Skeletal muscle tissue (tissue), 3 donors: ENCODE measurements at regions not wholly inside any gene's neighbourhood (a gene's known extent, or its start where the extent isn't known, plus 50 kb on each side); places are given as distances from the start of the nearest gene placed in this dataset.

Experiments used
- H3K27ac ChIP-seq: one replicate; pipeline ENCODE4 v1.7.0; 2013; ENCODE audit warnings: mild to moderate bottlenecking, low read depth, low read length, inconsistent platforms
- H3K27me3 ChIP-seq, 3 donors: one replicate each; pipeline ENCODE4 v1.7.0; 2013; ENCODE audit warnings: low read length in 3 of 3; ENCODE audit not compliant: control insufficient read depth in 3 of 3, insufficient read depth in 3 of 3
- H3K36me3 ChIP-seq, 3 donors: one replicate each; pipeline ENCODE4 v1.7.0; 2013; ENCODE audit warnings: low read length in 3 of 3; ENCODE audit not compliant: control insufficient read depth in 3 of 3, insufficient read depth in 3 of 3
- H3K4me1 ChIP-seq, 3 donors: one replicate each; pipeline ENCODE4 v1.7.0; 2013; ENCODE audit warnings: low read length in 3 of 3, mild to moderate bottlenecking in 3 of 3; ENCODE audit not compliant: control insufficient read depth in 3 of 3, insufficient read depth in 3 of 3
- H3K4me3 ChIP-seq, 3 donors: one replicate each; pipeline ENCODE4 v1.7.0; 2013; ENCODE audit warnings: low read length in 3 of 3
- H3K9ac ChIP-seq, 3 donors: one replicate each; pipeline ENCODE4 v1.7.0; 2013; ENCODE audit warnings: low read length in 3 of 3, mild to moderate bottlenecking in 3 of 3, moderate library complexity in 2 of 3, low read depth in 1 of 3
- H3K9me3 ChIP-seq, 3 donors: one replicate each; pipeline ENCODE4 v1.7.0; 2013; ENCODE audit warnings: low read length in 3 of 3; ENCODE audit not compliant: control insufficient read depth in 3 of 3
- donor health status: Osteomylitis.

GRCh38 chr9:119559986-119560385, 190.8 kb upstream of the BRINP1 start:
- Histone ChIP-seq H3K4me3 (no peak overlapping the region), H3K27ac (no peak overlapping the region), H3K9me3 (no peaks in the 10 kb centered on the region), H3K27me3 (peaks cover 6 to 9% (median 6%) of the 10 kb centered on the region in 3 donors), H3K4me1 (peaks cover 3 to 5% (median 4%) of the 10 kb centered on the region in 3 donors), H3K9ac (no peak overlapping the region), H3K36me3 (no peaks in the 10 kb centered on the region)

- H3K9me3 ChIP-seq = no peaks in the 10 kb centered on the region
- no peak overlapping the region for H3K27ac ChIP-seq
- no peaks in the 10 kb centered on the region for H3K36me3 ChIP-seq
- no peak overlapping the region for H3K9ac ChIP-seq
- H3K27me3 ChIP-seq = peaks cover 6 to 9% (median 6%) of the 10 kb centered on the region in 3 donors
- no peak overlapping the region for H3K4me3 ChIP-seq
- H3K4me1 ChIP-seq = peaks cover 3 to 5% (median 4%) of the 10 kb centered on the region in 3 donors
Observed at GRCh38 chr9:119559056-119559455, 189.8 kb upstream of the BRINP1 start.

- peak overlapping the region in 1 of 3 donors; percentile 9 for H3K9ac ChIP-seq
- peaks cover 6 to 9% (median 6%) of the 10 kb centered on the region in 3 donors for H3K27me3 ChIP-seq
- H3K4me3 ChIP-seq = peak overlapping the region; percentile 56 to 65 (median 61)
- H3K36me3 ChIP-seq = no peaks in the 10 kb centered on the region
- no peak overlapping the region for H3K27ac ChIP-seq
- H3K4me1 ChIP-seq = peaks cover 3 to 5% (median 4%) of the 10 kb centered on the region in 3 donors
- H3K9me3 ChIP-seq = no peaks in the 10 kb centered on the region
Observed at GRCh38 chr9:119556129-119556875, 187.1 kb upstream of the BRINP1 start.

- Histone ChIP-seq H3K4me1 (no peaks in the 10 kb centered on the region), H3K36me3 (no peaks in the 10 kb centered on the region), H3K27ac (no peak overlapping the region), H3K27me3 (peaks cover 0 to 5% (median 0%) of the 10 kb centered on the region in 3 donors), H3K9ac (no peak overlapping the region), H3K4me3 (no peak overlapping the region), H3K9me3 (no peaks in the 10 kb centered on the region)
Observed at GRCh38 chr9:119544492-119544891, 175.3 kb upstream of the BRINP1 start.

GRCh38 chr9:119537138-119537537, 167.9 kb upstream of the BRINP1 start:
- Histone ChIP-seq H3K4me3 (no peak overlapping the region), H3K9me3 (no peaks in the 10 kb centered on the region), H3K4me1 (no peaks in the 10 kb centered on the region), H3K27me3 (peaks cover 0 to 5% (median 0%) of the 10 kb centered on the region in 3 donors), H3K36me3 (no peaks in the 10 kb centered on the region), H3K9ac (no peak overlapping the region), H3K27ac (no peak overlapping the region)

GRCh38 chr9:119533504-119533903, 164.3 kb upstream of the BRINP1 start:
- Histone ChIP-seq H3K9me3 (no peaks in the 10 kb centered on the region), H3K4me3 (no peak overlapping the region), H3K27me3 (peaks cover 0 to 5% (median 0%) of the 10 kb centered on the region in 3 donors), H3K36me3 (no peaks in the 10 kb centered on the region), H3K27ac (no peak overlapping the region), H3K4me1 (no peaks in the 10 kb centered on the region), H3K9ac (no peak overlapping the region)

GRCh38 chr9:119526698-119527097, 157.5 kb upstream of the BRINP1 start:
- Histone ChIP-seq H3K9me3 (peaks cover 2 to 5% (median 3%) of the 10 kb centered on the region in 3 donors), H3K27ac (no peak overlapping the region), H3K9ac (no peak overlapping the region), H3K27me3 (no peaks in the 10 kb centered on the region), H3K4me1 (no peaks in the 10 kb centered on the region), H3K36me3 (no peaks in the 10 kb centered on the region), H3K4me3 (no peak overlapping the region)

GRCh38 chr9:119523508-119523907, 154.3 kb upstream of the BRINP1 start:
- Histone ChIP-seq H3K4me1 (no peaks in the 10 kb centered on the region), H3K9me3 (peaks cover 2 to 5% (median 3%) of the 10 kb centered on the region in 3 donors)

GRCh38 chr9:119522381-119522780, 153.1 kb upstream of the BRINP1 start:
- Histone ChIP-seq H3K4me3 (no peak overlapping the region), H3K27me3 (no peaks in the 10 kb centered on the region), H3K4me1 (no peaks in the 10 kb centered on the region), H3K36me3 (no peaks in the 10 kb centered on the region), H3K27ac (no peak overlapping the region), H3K9me3 (peaks cover 2 to 5% (median 3%) of the 10 kb centered on the region in 3 donors), H3K9ac (no peak overlapping the region)

More at GRCh38 chr9:119523508-119523907, 154.3 kb upstream of the BRINP1 start:
- no peak overlapping the region for H3K9ac ChIP-seq
- no peak overlapping the region for H3K4me3 ChIP-seq
- H3K36me3 ChIP-seq = no peaks in the 10 kb centered on the region
- no peaks in the 10 kb centered on the region for H3K27me3 ChIP-seq
- H3K27ac ChIP-seq = no peak overlapping the region

- H3K4me1 ChIP-seq = no peaks in the 10 kb centered on the region
- H3K9me3 ChIP-seq = no peaks in the 10 kb centered on the region
- no peaks in the 10 kb centered on the region for H3K36me3 ChIP-seq
- no peak overlapping the region for H3K4me3 ChIP-seq
- no peak overlapping the region for H3K27ac ChIP-seq
- H3K27me3 ChIP-seq = no peaks in the 10 kb centered on the region
- H3K9ac ChIP-seq = no peak overlapping the region
Observed at GRCh38 chr9:119509291-119509905, 140.2 kb upstream of the BRINP1 start.
